Uterus (tissue), 2 donors: ENCODE measurements at regions not wholly inside any gene's neighbourhood (a gene's known extent, or its start where the extent isn't known, plus 50 kb on each side); places are given as distances from the start of the nearest gene placed in this dataset.

Source experiments
- CTCF ChIP-seq, 4 experiments: fragments of 200-600 bp in 2 of 4; fragments of 450-650 bp in 2 of 4; sonication (generic) in 2 of 4; IDR thresholded peaks; one replicate each; pipeline ENCODE4 v1.5.1; 2016 to 2019; ENCODE audit warnings: antibody characterized with exemption in 4 of 4, mild to moderate bottlenecking in 2 of 4, moderate library complexity in 1 of 4
- POLR2A ChIP-seq, 2 donors: fragments of 450-650 bp; IDR thresholded peaks; one replicate each; pipeline ENCODE4 v1.6.1; 2016; ENCODE audit warnings: antibody characterized with exemption in 2 of 2, mild to moderate bottlenecking in 1 of 2, moderate library complexity in 1 of 2

GRCh38 chr11:10918275-10918674 lies 60.4 kb upstream of the ZBED5 start:
- TF ChIP-seq CTCF (IDR thresholded peaks at IDR 0.05) (no peak), POLR2A (IDR thresholded peaks at IDR 0.05) (no peak)
